H9 (cell line): ENCODE measurements at regions not wholly inside any gene's neighbourhood (a gene's known extent, or its start where the extent isn't known, plus 50 kb on each side); places are given as distances from the start of the nearest gene placed in this dataset.

Source experiments
- DNase-seq: peaks from one replicate; pipeline ENCODE4 v3.0.0-alpha.2; 2017
- H2AFZ ChIP-seq: one replicate; pipeline ENCODE4 v1.6.1; 2013; ENCODE audit warnings: mild to moderate bottlenecking, low read length, control low read depth, moderate library complexity
- H2AK5ac ChIP-seq: 2 replicates; pipeline ENCODE4 v1.6.1; 2013; ENCODE audit warnings: low read length, control low read depth, mixed read lengths; ENCODE audit not compliant: insufficient read length
- H2BK120ac ChIP-seq: one replicate; pipeline ENCODE4 v1.6.1; 2013; ENCODE audit warnings: low read depth, mild to moderate bottlenecking, low read length, control low read depth, inconsistent platforms; ENCODE audit not compliant: poor library complexity, severe bottlenecking
- H2BK12ac ChIP-seq: 2 replicates; pipeline ENCODE4 v1.6.1; 2013; ENCODE audit warnings: low read length, control low read depth, mixed read lengths, low read depth; ENCODE audit not compliant: insufficient read length
- H2BK15ac ChIP-seq: 2 replicates; pipeline ENCODE4 v1.6.1; 2013; ENCODE audit warnings: low read depth, low read length, control low read depth
- H2BK20ac ChIP-seq: one replicate; pipeline ENCODE4 v1.6.1; 2013; ENCODE audit warnings: low read depth, mild to moderate bottlenecking, low read length, control low read depth, inconsistent platforms; ENCODE audit not compliant: poor library complexity, severe bottlenecking
- H2BK5ac ChIP-seq: 2 replicates; pipeline ENCODE4 v1.6.1; 2013; ENCODE audit warnings: low read length, control low read depth, mixed read lengths; ENCODE audit not compliant: insufficient read length
- H3K14ac ChIP-seq: 2 replicates; pipeline ENCODE4 v1.6.1; 2013; ENCODE audit warnings: low read length, control low read depth; ENCODE audit not compliant: insufficient read depth
- H3K18ac ChIP-seq: 2 replicates; pipeline ENCODE4 v1.6.1; 2013; ENCODE audit warnings: low read depth, mild to moderate bottlenecking, mixed read lengths, low read length, control low read depth; ENCODE audit not compliant: insufficient read length
- H3K23ac ChIP-seq: 2 replicates; pipeline ENCODE4 v1.6.1; 2013; ENCODE audit warnings: low read length, control low read depth, mixed read lengths, low read depth; ENCODE audit not compliant: insufficient read length
- H3K23me2 ChIP-seq: 2 replicates; pipeline ENCODE4 v1.6.1; 2013; ENCODE audit warnings: low read depth, mild to moderate bottlenecking, mixed read lengths, low read length, control low read depth; ENCODE audit not compliant: insufficient read length, poor library complexity, severe bottlenecking
- H3K27ac ChIP-seq: 2 replicates; pipeline ENCODE4 v1.5.1; 2013; ENCODE audit warnings: low read length, control low read depth, mixed read lengths, low read depth; ENCODE audit not compliant: insufficient read length
- H3K27me3 ChIP-seq: 2 replicates; pipeline ENCODE4 v1.6.1; 2013; ENCODE audit warnings: low read length, control low read depth, inconsistent platforms; ENCODE audit not compliant: insufficient read depth
- H3K4ac ChIP-seq: 2 replicates; pipeline ENCODE4 v1.6.1; 2013; ENCODE audit warnings: low read depth, mild to moderate bottlenecking, control low read depth, inconsistent platforms, low read length, moderate library complexity
- H3K4me1 ChIP-seq: 2 replicates; pipeline ENCODE4 v1.6.1; 2013; ENCODE audit warnings: low read length, control low read depth, inconsistent platforms; ENCODE audit not compliant: insufficient read depth
- H3K4me2 ChIP-seq: 2 replicates; pipeline ENCODE4 v1.6.1; 2013; ENCODE audit warnings: low read length, control low read depth, mixed read lengths; ENCODE audit not compliant: insufficient read length, insufficient read depth
- H3K56ac ChIP-seq: 2 replicates; pipeline ENCODE4 v1.6.1; 2013; ENCODE audit warnings: low read depth, mild to moderate bottlenecking, mixed read lengths, low read length, control low read depth; ENCODE audit not compliant: insufficient read length
- H3K79me1 ChIP-seq: 2 replicates; pipeline ENCODE4 v1.6.1; 2013; ENCODE audit warnings: low read depth, mild to moderate bottlenecking, moderate library complexity, low read length, control low read depth, inconsistent platforms; ENCODE audit not compliant: insufficient read depth, poor library complexity, severe bottlenecking
- H3K79me2 ChIP-seq: 2 replicates; pipeline ENCODE4 v1.6.1; 2013; ENCODE audit warnings: low read length, control low read depth, inconsistent platforms; ENCODE audit not compliant: insufficient read depth
- H3K9ac ChIP-seq: 2 replicates; pipeline ENCODE4 v1.6.1; 2013; ENCODE audit warnings: low read length, control low read depth, mixed read lengths; ENCODE audit not compliant: insufficient read length; ENCODE audit errors: extremely low read depth
- H3K9me3 ChIP-seq: one replicate; pipeline ENCODE4 v1.6.1; 2013; ENCODE audit warnings: low read depth, low read length, inconsistent platforms; ENCODE audit not compliant: control insufficient read depth
- H3T11ph ChIP-seq: one replicate; pipeline ENCODE4 v1.6.1; 2013; ENCODE audit warnings: mild to moderate bottlenecking, low read length, control low read depth, inconsistent platforms
- H4K20me1 ChIP-seq: one replicate; pipeline ENCODE4 v1.6.1; 2013; ENCODE audit not compliant: control insufficient read depth, insufficient read length, insufficient read depth
- H4K5ac ChIP-seq: 2 replicates; pipeline ENCODE4 v1.6.1; 2013; ENCODE audit warnings: low read depth, mild to moderate bottlenecking, mixed read lengths, low read length, control low read depth; ENCODE audit not compliant: insufficient read length
- H4K8ac ChIP-seq: replicated peaks from 2 replicates; pipeline ENCODE4 v1.6.1; 2013; ENCODE audit warnings: low read length, control low read depth, mixed read lengths, low read depth; ENCODE audit not compliant: insufficient read length
- H4K91ac ChIP-seq: 2 replicates; pipeline ENCODE4 v1.6.1; 2013; ENCODE audit warnings: low read depth, mild to moderate bottlenecking, moderate library complexity, mixed read lengths, low read length, control low read depth; ENCODE audit not compliant: insufficient read length
- H3K27ac Mint-ChIP-seq, 3 experiments: 2 replicates in 2 of 3; 3 replicates in 1 of 3; pipeline ENCODE4 v1.8.0; 2020 to 2021; ENCODE audit warnings: mixed read lengths in 3 of 3, mild to moderate bottlenecking in 1 of 3, moderate library complexity in 1 of 3
- H3K27me3 Mint-ChIP-seq: 2 replicates; pipeline ENCODE4 v1.8.0; 2021; ENCODE audit warnings: low read depth, mild to moderate bottlenecking, moderate library complexity, mixed read lengths
- H3K36me3 Mint-ChIP-seq, 3 experiments: 2 replicates in 2 of 3; 3 replicates in 1 of 3; pipeline ENCODE4 v1.8.0; 2020 to 2021; ENCODE audit warnings: low read depth in 3 of 3, mixed read lengths in 3 of 3; ENCODE audit not compliant: insufficient read depth in 1 of 3
- H3K4me1 Mint-ChIP-seq, 2 experiments: 2 replicates each; pipeline ENCODE4 v1.8.0; 2020; ENCODE audit warnings: mixed read lengths in 2 of 2
- H3K4me3 Mint-ChIP-seq, 2 experiments: 2 replicates in 1 of 2; 3 replicates in 1 of 2; pipeline ENCODE4 v1.8.0; 2020 to 2021; ENCODE audit warnings: mild to moderate bottlenecking in 2 of 2, mixed read lengths in 2 of 2, moderate library complexity in 1 of 2
- H3K9me3 Mint-ChIP-seq, 2 experiments: 2 replicates in 1 of 2; 3 replicates in 1 of 2; pipeline ENCODE4 v1.8.0; 2020; ENCODE audit warnings: mild to moderate bottlenecking in 2 of 2, mixed read lengths in 2 of 2, moderate library complexity in 1 of 2
- CTCF ChIP-seq: fragments of 200-600 bp; sonication (generic); conservative IDR thresholded peaks from 3 replicates; pipeline ENCODE4 v1.8.0; 2021; ENCODE audit warnings: antibody characterized with exemption, mild to moderate bottlenecking
- WGBS: extraction: QIAGEN DNeasy Blood & Tissue Kit; methylation state at CpG from one replicate; pipeline ENCODE4 v1.1.7; 2013; ENCODE audit warnings: missing lambda C conversion rate, low lambda C conversion rate, mixed read lengths; ENCODE audit not compliant: insufficient read length; ENCODE audit errors: extremely low coverage; 5-methylcytosine and 5-hydroxymethylcytosine counted together

- Histone ChIP-seq H2BK20ac (no peak overlapping the region), H3K4me2 (no peak overlapping the region), H3K79me2 (no peaks in the 10 kb centered on the region), H3K23ac (no peak overlapping the region), H2AK5ac (no peak overlapping the region), H3K4me1 (no peaks in the 10 kb centered on the region), H3K4ac (no peak overlapping the region), H3K79me1 (no peaks in the 10 kb centered on the region), H4K8ac (no peak overlapping the region), H3K9ac (no peak overlapping the region), H2BK12ac (no peak overlapping the region), H2BK120ac (no peak overlapping the region), H3K27me3 (no peaks in the 10 kb centered on the region), H3K9me3 (no peaks in the 10 kb centered on the region), H2BK5ac (no peak overlapping the region), H3K23me2 (no peaks in the 10 kb centered on the region), H3K56ac (no peak overlapping the region), H2AFZ (no peak overlapping the region), H3K18ac (no peak overlapping the region), H4K5ac (no peak overlapping the region), H3K27ac (no peak overlapping the region), H4K20me1 (peaks cover 2% of the 10 kb centered on the region), H2BK15ac (no peak overlapping the region), H3K14ac (no peak overlapping the region), H3T11ph (no peak overlapping the region), H4K91ac (no peak overlapping the region)
- no peak for DNase-seq
- peaks cover 15 to 22% of the 10 kb centered on the region in 2 experiments for H3K4me1 Mint-ChIP-seq
- no peak overlapping the region for H3K4me3 Mint-ChIP-seq
- no peak overlapping the region for H3K27ac Mint-ChIP-seq
- H3K27me3 Mint-ChIP-seq, result peaks cover 17% of the 10 kb centered on the region
- H3K9me3 Mint-ChIP-seq, result peaks cover 2 to 5% of the 10 kb centered on the region in 2 experiments; a peak in 4 of 5 replicates
- no CpG with 5 or more reads among the region's 6 CpGs for WGBS
- H3K36me3 Mint-ChIP-seq, result peaks cover 0 to 7% (median 3%) of the 10 kb centered on the region in 3 experiments; a peak in 3 of 7 replicates
- TF ChIP-seq CTCF, result no peak
Measured at GRCh38 chr1:223474804-223475203, 81.6 kb downstream of the CCDC185 start.
